Uterus (tissue), 3 donors: ENCODE measurements at regions not wholly inside any gene's neighbourhood (a gene's known extent, or its start where the extent isn't known, plus 50 kb on each side); places are given as distances from the start of the nearest gene placed in this dataset.
"Not testable (repeated sequence)": the region's sequence is repeated elsewhere in the genome, so short reads cannot be mapped to it uniquely, and the experiment has no call there.

Source experiments
- DNase-seq, 2 donors: peaks; one replicate each; pipeline ENCODE4 v3.0.0-alpha.2; 2019 to 2020
- H3K27ac ChIP-seq, 2 donors: fragments of 200-600 bp; sonication (generic); 1 replicate in 1 of 2; 2 replicates in 1 of 2; pipeline ENCODE4 v1.5.1; 2016 to 2018
- H3K27me3 ChIP-seq, 2 donors: fragments of 200-600 bp; sonication (generic); one replicate each; pipeline ENCODE4 v1.5.1; 2018 to 2019; ENCODE audit warnings: control low read depth in 1 of 2
- H3K36me3 ChIP-seq, 2 donors: fragments of 200-600 bp; sonication (generic); one replicate each; pipeline ENCODE4 v1.5.1; 2019; ENCODE audit warnings: control low read depth in 1 of 2
- H3K4me1 ChIP-seq, 2 donors: fragments of 200-600 bp; sonication (generic); one replicate each; pipeline ENCODE4 v1.5.1; 2018 to 2019; ENCODE audit warnings: control low read depth in 1 of 2
- H3K4me3 ChIP-seq, 2 donors: fragments of 200-600 bp; sonication (generic); 1 replicate in 1 of 2; 2 replicates in 1 of 2; pipeline ENCODE4 v1.5.1; 2018 to 2019; ENCODE audit warnings: mild to moderate bottlenecking in 1 of 2
- H3K9me3 ChIP-seq, 2 donors: fragments of 200-600 bp; sonication (generic); one replicate each; pipeline ENCODE4 v1.5.1; 2019; ENCODE audit warnings: control low read depth in 1 of 2
- CTCF ChIP-seq, 4 experiments: fragments of 200-600 bp in 2 of 4; fragments of 450-650 bp in 2 of 4; sonication (generic) in 2 of 4; IDR thresholded peaks; one replicate each; pipeline ENCODE4 v1.5.1; 2016 to 2019; ENCODE audit warnings: antibody characterized with exemption in 4 of 4, mild to moderate bottlenecking in 2 of 4, moderate library complexity in 1 of 4
- POLR2A ChIP-seq, 2 donors: fragments of 450-650 bp; IDR thresholded peaks; one replicate each; pipeline ENCODE4 v1.6.1; 2016; ENCODE audit warnings: antibody characterized with exemption in 2 of 2, mild to moderate bottlenecking in 1 of 2, moderate library complexity in 1 of 2
- intact Hi-C: fragments of 100-400 bp; cut with DNase I; formaldehyde crosslinking; loops from one replicate; pipeline ENCODE4 v1.15.1; 2023; ENCODE audit warnings: low total_unique reads
- donor health status: DM: yes; HTN: yes; CAD: no.

GRCh38 chrX:34839451-34839850 is 103.1 kb upstream of the FAM47B start:
- Histone ChIP-seq H3K27ac (no peak overlapping the region), H3K36me3 (no peaks in the 10 kb centered on the region)
- no peak for DNase-seq

GRCh38 chrX:34841205-34841604 is 101.4 kb upstream of the FAM47B start:
- H3K9me3 ChIP-seq, H3K27ac ChIP-seq, H3K4me3 ChIP-seq, H3K27me3 ChIP-seq, H3K36me3 ChIP-seq, intact Hi-C loops, DNase-seq, H3K4me1 ChIP-seq: not testable (repeated sequence)

More at GRCh38 chrX:34839451-34839850, 103.1 kb upstream of the FAM47B start:
- H3K4me3 ChIP-seq: no peak overlapping the region
- H3K9me3 ChIP-seq: no peaks in the 10 kb centered on the region
- no peaks in the 10 kb centered on the region for H3K4me1 ChIP-seq
- TF ChIP-seq POLR2A (IDR thresholded peaks at IDR 0.05) (no peak), CTCF (IDR thresholded peaks at IDR 0.05) (no peak)
- intact Hi-C loops: no loop called here
- no peaks in the 10 kb centered on the region for H3K27me3 ChIP-seq

- no peak for DNase-seq
Measured at GRCh38 chrX:34848281-34848680, 94.3 kb upstream of the FAM47B start.

GRCh38 chrX:34849371-34849770 is 93.2 kb upstream of the FAM47B start:
- Histone ChIP-seq H3K27me3 (no peaks in the 10 kb centered on the region), H3K27ac (no peak overlapping the region), H3K9me3 (no peaks in the 10 kb centered on the region), H3K4me1 (no peaks in the 10 kb centered on the region), H3K36me3 (no peaks in the 10 kb centered on the region), H3K4me3 (no peak overlapping the region)
- no peak for DNase-seq
- TF ChIP-seq POLR2A (IDR thresholded peaks at IDR 0.05) (no peak), CTCF (IDR thresholded peaks at IDR 0.05) (no peak)
- intact Hi-C loops: no loop called here

More at GRCh38 chrX:34848281-34848680, 94.3 kb upstream of the FAM47B start:
- Histone ChIP-seq H3K36me3 (no peaks in the 10 kb centered on the region), H3K9me3 (no peaks in the 10 kb centered on the region), H3K27me3 (no peaks in the 10 kb centered on the region), H3K27ac (no peak overlapping the region), H3K4me3 (no peak overlapping the region), H3K4me1 (no peaks in the 10 kb centered on the region)
- no peak for TF ChIP-seq CTCF (IDR thresholded peaks at IDR 0.05)
- TF ChIP-seq POLR2A (IDR thresholded peaks at IDR 0.05): no peak
- intact Hi-C loops: no loop called here

GRCh38 chrX:34859191-34859590 is 83.4 kb upstream of the FAM47B start:
- Histone ChIP-seq H3K9me3 (no peaks in the 10 kb centered on the region), H3K4me1 (no peaks in the 10 kb centered on the region), H3K27ac (no peak overlapping the region), H3K36me3 (no peaks in the 10 kb centered on the region), H3K4me3 (no peak overlapping the region), H3K27me3 (no peaks in the 10 kb centered on the region)
- TF ChIP-seq CTCF (IDR thresholded peaks at IDR 0.05) (no peak), POLR2A (IDR thresholded peaks at IDR 0.05) (no peak)
- intact Hi-C loops: no loop called here
- DNase-seq: no peak

GRCh38 chrX:34863906-34864305 is 78.7 kb upstream of the FAM47B start:
- Histone ChIP-seq H3K27ac (no peak overlapping the region), H3K4me3 (no peak overlapping the region), H3K36me3 (no peaks in the 10 kb centered on the region), H3K9me3 (no peaks in the 10 kb centered on the region), H3K27me3 (no peaks in the 10 kb centered on the region), H3K4me1 (no peaks in the 10 kb centered on the region)
- no peak for DNase-seq
- TF ChIP-seq CTCF (IDR thresholded peaks at IDR 0.05) (no peak), POLR2A (IDR thresholded peaks at IDR 0.05) (no peak)
- intact Hi-C loops: no loop called here
